ENCODE measurements at regions not wholly inside any gene's neighbourhood (a gene's known extent, or its start where the extent isn't known, plus 50 kb on each side); places are given as distances from the start of the nearest gene placed in this dataset.

DNA sequence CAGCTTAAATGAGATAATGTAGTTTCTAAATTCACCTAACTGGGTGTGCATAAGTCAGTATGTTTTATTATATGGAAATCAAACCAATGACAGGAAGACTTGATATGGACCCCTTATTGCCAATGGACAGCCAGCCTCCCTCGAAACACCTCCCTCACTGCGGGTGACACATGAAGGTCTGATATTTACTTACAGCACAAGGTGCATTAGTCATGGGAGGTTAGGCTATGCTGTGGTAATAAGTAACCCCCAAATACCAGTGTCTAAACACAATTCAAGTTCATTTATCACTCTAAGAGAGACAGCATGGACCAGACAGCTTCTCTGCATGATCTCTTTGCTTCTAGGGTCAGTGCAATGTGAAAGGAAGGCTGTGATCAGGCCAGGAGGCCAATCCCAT lies 126.0 kb upstream of the KCNJ6 start:
- Histone ChIP-seq H3K36me3 (ENCODE audit: insufficient read depth, low read depth, low read length) (no peaks in the 10 kb centered on the region), H3K4me3 (ENCODE audit: low read length) (no peak overlapping the region), H3K27ac (ENCODE audit: low read length) (no peak overlapping the region), H3K4me1 (ENCODE audit: insufficient read depth, low read length) (peaks cover 3% of the 10 kb centered on the region; the same call in 1 of the 2 replicates), H3K27me3 (ENCODE audit: insufficient read depth, low read length) (no peaks in the 10 kb centered on the region), H3K9ac (ENCODE audit: low read depth, low read length) (no peak overlapping the region), H3K9me3 (ENCODE audit: insufficient read depth, low read depth, low read length) (no peaks in the 10 kb centered on the region)

DNA sequence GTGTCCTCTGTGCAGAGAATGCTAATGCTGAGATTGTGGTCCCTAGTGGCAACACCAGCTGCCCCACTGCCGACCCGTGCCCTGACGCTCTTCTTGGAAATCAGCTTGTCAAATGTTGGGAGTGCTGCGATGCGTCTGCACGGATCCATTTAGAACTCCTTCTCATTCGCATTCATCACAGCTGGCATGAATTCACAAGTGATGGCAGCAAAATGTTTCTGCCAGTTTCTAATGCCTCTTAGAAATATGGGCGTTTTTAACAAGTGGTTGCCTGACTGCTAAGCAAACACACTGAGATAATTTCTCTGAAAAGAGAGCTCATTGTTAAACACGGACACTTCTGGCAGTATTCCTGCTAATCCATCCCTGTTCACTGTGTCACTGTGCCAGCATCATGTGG lies 131.9 kb upstream of the KCNJ6 start:
- Histone ChIP-seq H3K4me3 (ENCODE audit: low read length) (no peak overlapping the region), H3K4me1 (ENCODE audit: insufficient read depth, low read length) (no peaks in the 10 kb centered on the region), H3K27me3 (ENCODE audit: insufficient read depth, low read length) (no peaks in the 10 kb centered on the region), H3K9me3 (ENCODE audit: insufficient read depth, low read depth, low read length) (no peaks in the 10 kb centered on the region), H3K9ac (ENCODE audit: low read depth, low read length) (no peak overlapping the region), H3K27ac (ENCODE audit: low read length) (no peak overlapping the region), H3K36me3 (ENCODE audit: insufficient read depth, low read depth, low read length) (no peaks in the 10 kb centered on the region)

- H3K4me1 ChIP-seq (ENCODE audit: insufficient read depth, low read length) = no peaks in the 10 kb centered on the region
- no peak overlapping the region for H3K4me3 ChIP-seq (ENCODE audit: low read length)
- H3K36me3 ChIP-seq (ENCODE audit: insufficient read depth, low read depth, low read length) = no peaks in the 10 kb centered on the region
- no peaks in the 10 kb centered on the region for H3K27me3 ChIP-seq (ENCODE audit: insufficient read depth, low read length)
- no peak overlapping the region for H3K9ac ChIP-seq (ENCODE audit: low read depth, low read length)
- H3K9me3 ChIP-seq (ENCODE audit: insufficient read depth, low read depth, low read length) = 0 out of 2 replicates have a peak, but pooled peaks cover under 1% of the 10 kb centered on the region
- no peak overlapping the region for H3K27ac ChIP-seq (ENCODE audit: low read length)
These were observed 138.1 kb upstream of the KCNJ6 start for GRCh38 chr21:38054334-38054733.

DNA sequence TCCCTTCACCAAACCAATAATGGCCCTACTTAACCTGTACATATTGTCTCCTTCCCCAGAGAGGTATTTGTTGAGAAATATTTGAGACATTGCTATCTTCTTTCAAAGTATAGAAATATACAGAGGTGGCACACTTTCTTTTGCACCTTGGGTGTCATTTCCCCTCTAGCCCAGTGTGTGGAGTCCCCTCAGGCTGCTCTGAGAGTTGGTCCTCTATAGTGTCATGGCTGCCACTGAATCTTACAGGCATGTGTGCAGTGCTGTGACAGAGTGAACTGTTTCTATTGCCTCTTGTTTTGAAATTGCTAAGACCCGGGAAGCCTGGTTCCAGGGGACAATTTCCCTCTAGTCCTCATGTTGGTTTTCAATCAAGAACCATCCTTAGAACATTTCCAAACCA lies 140.2 kb upstream of the KCNJ6 start:
- no peak overlapping the region for H3K27ac ChIP-seq (ENCODE audit: low read length)

DNA sequence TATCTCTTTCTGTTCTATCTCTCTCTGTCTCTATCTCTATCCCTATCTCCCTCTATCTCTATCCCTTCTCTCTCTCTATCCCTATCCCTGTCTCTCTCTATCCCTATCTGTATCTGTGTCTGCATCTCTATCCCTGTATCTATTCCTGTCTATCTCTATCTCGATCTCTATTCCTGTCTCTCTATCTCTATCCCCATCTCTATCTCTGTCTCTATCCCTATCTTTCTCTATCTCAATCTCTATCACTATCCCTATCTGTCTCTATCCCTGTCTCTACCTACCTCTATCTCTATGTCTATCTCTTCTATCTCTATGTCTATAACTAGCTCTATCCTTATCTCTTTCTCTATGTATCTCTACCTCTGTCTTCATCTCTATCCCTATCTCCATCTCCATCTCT lies 141.4 kb upstream of the KCNJ6 start:
- Histone ChIP-seq H3K36me3 (ENCODE audit: insufficient read depth, low read depth, low read length) (no peaks in the 10 kb centered on the region), H3K27ac (ENCODE audit: low read length) (no peak overlapping the region), H3K4me1 (ENCODE audit: insufficient read depth, low read length) (no peaks in the 10 kb centered on the region), H3K9ac (ENCODE audit: low read depth, low read length) (no peak overlapping the region), H3K4me3 (ENCODE audit: low read length) (no peak overlapping the region), H3K27me3 (ENCODE audit: insufficient read depth, low read length) (no peaks in the 10 kb centered on the region), H3K9me3 (ENCODE audit: insufficient read depth, low read depth, low read length) (0 out of 2 replicates have a peak, but pooled peaks cover 3% of the 10 kb centered on the region)

More for the DNA sequence above, 140.2 kb upstream of the KCNJ6 start:
- no peaks in the 10 kb centered on the region for H3K36me3 ChIP-seq (ENCODE audit: insufficient read depth, low read depth, low read length)
- H3K4me3 ChIP-seq (ENCODE audit: low read length) = no peak overlapping the region
- no peaks in the 10 kb centered on the region for H3K27me3 ChIP-seq (ENCODE audit: insufficient read depth, low read length)
- H3K9me3 ChIP-seq (ENCODE audit: insufficient read depth, low read depth, low read length) = 0 out of 2 replicates have a peak, but pooled peaks cover 3% of the 10 kb centered on the region
- H3K4me1 ChIP-seq (ENCODE audit: insufficient read depth, low read length) = no peaks in the 10 kb centered on the region
- H3K9ac ChIP-seq (ENCODE audit: low read depth, low read length) = no peak overlapping the region

GRCh38 chr21:38060533-38060932 lies 144.3 kb upstream of the KCNJ6 start:
- Histone ChIP-seq H3K4me3 (ENCODE audit: low read length) (no peak overlapping the region), H3K9me3 (ENCODE audit: insufficient read depth, low read depth, low read length) (0 out of 2 replicates have a peak, but pooled peaks cover 3% of the 10 kb centered on the region), H3K27me3 (ENCODE audit: insufficient read depth, low read length) (no peaks in the 10 kb centered on the region), H3K27ac (ENCODE audit: low read length) (no peak overlapping the region), H3K4me1 (ENCODE audit: insufficient read depth, low read length) (no peaks in the 10 kb centered on the region), H3K36me3 (ENCODE audit: insufficient read depth, low read depth, low read length) (no peaks in the 10 kb centered on the region), H3K9ac (ENCODE audit: low read depth, low read length) (no peak overlapping the region)

DNA sequence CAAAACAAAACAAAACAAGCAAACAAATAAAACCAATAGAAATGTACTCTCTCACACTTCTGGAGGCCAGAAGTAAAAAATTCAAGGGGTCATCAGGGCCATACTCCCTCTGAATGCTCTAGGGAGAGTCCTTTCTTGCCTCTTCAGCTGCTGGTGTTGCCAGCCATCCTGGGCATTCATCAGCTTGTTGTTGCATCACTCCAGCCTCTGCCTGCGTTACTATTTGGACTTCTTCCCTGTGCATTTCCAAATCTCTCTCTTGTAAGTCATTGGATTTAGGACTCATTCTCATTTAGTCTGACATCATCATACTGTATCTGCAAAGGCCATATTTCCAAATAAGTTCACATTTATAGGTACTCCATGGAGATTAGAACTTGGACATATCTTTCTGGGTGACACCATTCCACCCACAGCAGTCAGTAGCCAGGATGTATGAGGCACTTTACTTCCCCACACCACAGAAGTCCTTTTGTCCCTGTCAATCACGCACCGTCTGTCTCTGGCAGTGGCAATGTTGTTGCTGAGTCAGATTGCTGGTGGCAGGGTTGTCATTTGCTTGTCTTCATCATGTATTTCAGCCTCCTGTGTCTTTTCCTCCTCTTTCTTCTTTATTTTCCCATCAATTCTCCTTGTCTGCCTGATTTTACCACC lies 151.0 kb upstream of the KCNJ6 start:
- Histone ChIP-seq H3K27me3 (ENCODE audit: insufficient read depth, low read length) (no peaks in the 10 kb centered on the region), H3K27ac (ENCODE audit: low read length) (no peak overlapping the region), H3K9me3 (ENCODE audit: insufficient read depth, low read depth, low read length) (no peaks in the 10 kb centered on the region), H3K36me3 (ENCODE audit: insufficient read depth, low read depth, low read length) (no peaks in the 10 kb centered on the region), H3K4me1 (ENCODE audit: insufficient read depth, low read length) (no peaks in the 10 kb centered on the region), H3K9ac (ENCODE audit: low read depth, low read length) (no peak overlapping the region), H3K4me3 (ENCODE audit: low read length) (no peak overlapping the region)

DNA sequence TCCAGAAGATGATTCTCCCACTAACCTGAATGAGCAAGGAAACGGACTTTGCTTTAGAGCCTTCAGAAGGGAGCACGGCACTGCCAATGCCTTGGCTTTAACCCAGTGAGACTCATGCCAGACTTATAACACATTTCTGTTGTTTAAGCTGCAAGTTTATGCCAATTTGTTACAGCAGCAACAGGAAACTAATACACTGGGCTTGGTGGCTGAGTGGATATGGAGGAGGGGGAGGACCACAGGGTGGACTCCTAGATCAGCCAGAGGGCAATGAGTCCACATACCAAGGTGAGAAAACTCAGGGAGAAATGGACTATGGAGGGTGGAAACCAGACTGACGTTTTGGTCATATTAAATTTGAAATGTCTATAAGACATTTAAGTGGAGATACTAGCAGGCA lies 156.2 kb upstream of the KCNJ6 start:
- Histone ChIP-seq H3K36me3 (ENCODE audit: insufficient read depth, low read depth, low read length) (no peaks in the 10 kb centered on the region), H3K9me3 (ENCODE audit: insufficient read depth, low read depth, low read length) (no peaks in the 10 kb centered on the region), H3K4me3 (ENCODE audit: low read length) (no peak overlapping the region), H3K9ac (ENCODE audit: low read depth, low read length) (no peak overlapping the region), H3K4me1 (ENCODE audit: insufficient read depth, low read length) (peaks cover 5% of the 10 kb centered on the region; the same call in 1 of the 2 replicates), H3K27ac (ENCODE audit: low read length) (no peak overlapping the region), H3K27me3 (ENCODE audit: insufficient read depth, low read length) (no peaks in the 10 kb centered on the region)

DNA sequence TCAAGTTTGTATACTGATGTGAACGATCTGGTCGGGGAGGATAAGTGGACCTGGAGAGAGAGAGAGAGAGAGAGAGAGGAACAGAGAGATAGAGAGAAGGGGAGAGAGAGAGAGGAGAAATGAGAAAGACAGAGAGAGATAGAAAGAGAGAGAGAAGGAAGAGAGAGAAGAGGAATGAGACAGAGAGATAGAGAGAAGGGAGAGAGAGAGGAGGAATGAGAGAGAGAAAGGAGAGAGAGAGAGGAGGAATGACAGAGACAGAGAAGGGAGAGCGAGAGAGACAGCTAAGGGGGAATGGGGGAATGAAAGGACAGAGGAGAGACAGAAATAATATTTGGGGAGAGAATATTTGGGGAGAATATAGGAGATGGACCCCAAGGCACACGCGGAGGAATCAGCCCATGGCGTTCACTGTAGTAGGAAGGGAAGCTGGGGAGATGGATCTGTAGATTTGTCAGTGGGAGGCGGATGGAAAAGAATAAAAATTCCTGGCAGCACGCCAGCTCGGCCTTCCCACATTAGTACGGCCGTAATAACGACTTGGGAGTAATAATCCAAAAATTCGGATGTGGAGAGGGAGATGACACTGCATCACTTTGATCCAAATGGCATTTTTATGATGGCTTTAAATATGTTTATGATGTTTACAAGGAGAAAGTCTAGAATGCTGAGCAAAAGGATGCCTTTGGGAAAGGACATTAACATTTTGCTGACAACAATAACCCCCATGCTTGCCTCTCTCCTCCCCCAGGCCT lies 159.8 kb upstream of the KCNJ6 start:
- Histone ChIP-seq H3K4me1 (ENCODE audit: insufficient read depth, low read length) (peaks cover 5% of the 10 kb centered on the region; the same call in 1 of the 2 replicates), H3K9me3 (ENCODE audit: insufficient read depth, low read depth, low read length) (no peaks in the 10 kb centered on the region), H3K27me3 (ENCODE audit: insufficient read depth, low read length) (no peaks in the 10 kb centered on the region), H3K27ac (ENCODE audit: low read length) (no peak overlapping the region), H3K9ac (ENCODE audit: low read depth, low read length) (no peak overlapping the region), H3K4me3 (ENCODE audit: low read length) (no peak overlapping the region), H3K36me3 (ENCODE audit: insufficient read depth, low read depth, low read length) (no peaks in the 10 kb centered on the region)

- Histone ChIP-seq H3K27ac (ENCODE audit: low read length) (no peak overlapping the region), H3K4me1 (ENCODE audit: insufficient read depth, low read length) (peaks cover 5% of the 10 kb centered on the region; the same call in 1 of the 2 replicates), H3K36me3 (ENCODE audit: insufficient read depth, low read depth, low read length) (no peaks in the 10 kb centered on the region), H3K9ac (ENCODE audit: low read depth, low read length) (no peak overlapping the region), H3K9me3 (ENCODE audit: insufficient read depth, low read depth, low read length) (no peaks in the 10 kb centered on the region), H3K27me3 (ENCODE audit: insufficient read depth, low read length) (no peaks in the 10 kb centered on the region), H3K4me3 (ENCODE audit: low read length) (no peak overlapping the region)
These were observed 161.3 kb upstream of the KCNJ6 start for GRCh38 chr21:38077569-38077968.

DNA sequence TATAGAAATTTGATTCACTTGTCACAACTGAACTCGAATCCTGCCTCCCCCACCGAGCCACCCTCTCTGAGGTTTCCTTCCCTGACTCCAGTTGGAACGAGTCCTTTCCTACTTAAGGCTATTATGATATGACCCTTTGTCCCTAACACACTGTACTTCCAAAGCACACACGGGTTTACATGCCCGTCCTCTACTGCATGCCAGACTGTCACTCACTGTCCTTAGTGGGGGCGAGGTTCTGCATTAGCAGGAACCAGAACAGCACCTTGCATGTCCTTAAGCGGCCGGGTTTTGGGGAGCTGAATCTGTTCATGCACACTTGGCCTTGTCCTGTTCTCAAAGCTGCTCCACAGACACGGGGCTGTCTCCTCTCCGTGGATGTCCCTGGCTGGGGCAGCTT lies 164.6 kb upstream of the KCNJ6 start:
- no peak overlapping the region for H3K4me3 ChIP-seq (ENCODE audit: low read length)
- peaks cover 5% of the 10 kb centered on the region; the same call in 1 of the 2 replicates for H3K4me1 ChIP-seq (ENCODE audit: insufficient read depth, low read length)
- no peaks in the 10 kb centered on the region for H3K9me3 ChIP-seq (ENCODE audit: insufficient read depth, low read depth, low read length)
- H3K27ac ChIP-seq (ENCODE audit: low read length) = no peak overlapping the region
- no peaks in the 10 kb centered on the region for H3K36me3 ChIP-seq (ENCODE audit: insufficient read depth, low read depth, low read length)
- H3K27me3 ChIP-seq (ENCODE audit: insufficient read depth, low read length) = no peaks in the 10 kb centered on the region
- H3K9ac ChIP-seq (ENCODE audit: low read depth, low read length) = no peak overlapping the region

- no peaks in the 10 kb centered on the region for H3K27me3 ChIP-seq (ENCODE audit: insufficient read depth, low read length)
- no peak overlapping the region for H3K27ac ChIP-seq (ENCODE audit: low read length)
- no peak overlapping the region for H3K9ac ChIP-seq (ENCODE audit: low read depth, low read length)
- H3K4me1 ChIP-seq (ENCODE audit: insufficient read depth, low read length) = no peaks in the 10 kb centered on the region
- H3K4me3 ChIP-seq (ENCODE audit: low read length) = no peak overlapping the region
- H3K36me3 ChIP-seq (ENCODE audit: insufficient read depth, low read depth, low read length) = no peaks in the 10 kb centered on the region
- H3K9me3 ChIP-seq (ENCODE audit: insufficient read depth, low read depth, low read length) = no peaks in the 10 kb centered on the region
These were observed 165.5 kb upstream of the KCNJ6 start for GRCh38 chr21:38081708-38082107.
